HG02970 (cell line): ENCODE measurements at regions not wholly inside any gene's neighbourhood (a gene's known extent, or its start where the extent isn't known, plus 50 kb on each side); places are given as distances from the start of the nearest gene placed in this dataset.

ENCODE experiments used
- ATAC-seq: cut with Tn5 transposase; IDR thresholded peaks from one replicate; pipeline ENCODE4 v1.9.1; 2021; ENCODE audit warnings: mild to moderate bottlenecking, moderate library complexity, moderate number of reproducible peaks; ENCODE audit not compliant: unreplicated experiment, low FRiP score

GRCh38 chr11:15575409-15575808 lies 460.7 kb downstream of the INSC start:
- ATAC-seq: no peak

GRCh38 chr11:15576769-15577168 lies 462.0 kb downstream of the INSC start:
- ATAC-seq: no peak

GRCh38 chr11:15577519-15577918 lies 462.8 kb downstream of the INSC start:
- no peak for ATAC-seq

GRCh38 chr11:15579287-15580001 lies 464.7 kb downstream of the INSC start:
- no peak for ATAC-seq

- ATAC-seq: no peak
Observed at GRCh38 chr11:15580056-15580774, 465.5 kb downstream of the INSC start.

DNA sequence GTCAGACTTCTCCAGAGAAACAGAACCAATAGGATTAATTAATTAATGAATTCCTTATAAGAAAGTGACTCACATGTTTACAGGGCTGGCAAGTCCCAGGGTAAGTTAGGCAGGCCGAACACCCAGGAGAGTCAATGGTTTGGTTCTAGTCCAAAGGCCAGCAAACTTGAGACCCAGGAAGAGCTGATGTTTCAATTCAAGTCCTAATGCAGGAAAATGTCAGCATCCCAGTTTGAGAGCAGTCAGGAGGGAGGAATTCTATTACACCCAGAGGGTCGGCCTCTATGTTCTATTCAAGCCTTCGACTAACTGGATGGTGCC lies 466.0 kb downstream of the INSC start:
- no peak for ATAC-seq

GRCh38 chr11:15584158-15584557 lies 469.4 kb downstream of the INSC start:
- ATAC-seq: no peak

GRCh38 chr11:15585602-15586331 lies 471.0 kb downstream of the INSC start:
- no peak for ATAC-seq

- no peak for ATAC-seq
Observed at GRCh38 chr11:15586741-15587473, 472.2 kb downstream of the INSC start.

GRCh38 chr11:15589070-15589626 lies 474.4 kb downstream of the INSC start:
- no peak for ATAC-seq

- no peak for ATAC-seq
Observed at GRCh38 chr11:15590132-15590531, 475.4 kb downstream of the INSC start.

- ATAC-seq: no peak
Observed at GRCh38 chr11:15591112-15591537, 476.4 kb downstream of the INSC start.

- ATAC-seq: no peak
Observed at GRCh38 chr11:15594607-15595006, 479.9 kb downstream of the INSC start.

- no peak for ATAC-seq
Observed at GRCh38 chr11:15599376-15599775, 484.7 kb downstream of the INSC start.

DNA sequence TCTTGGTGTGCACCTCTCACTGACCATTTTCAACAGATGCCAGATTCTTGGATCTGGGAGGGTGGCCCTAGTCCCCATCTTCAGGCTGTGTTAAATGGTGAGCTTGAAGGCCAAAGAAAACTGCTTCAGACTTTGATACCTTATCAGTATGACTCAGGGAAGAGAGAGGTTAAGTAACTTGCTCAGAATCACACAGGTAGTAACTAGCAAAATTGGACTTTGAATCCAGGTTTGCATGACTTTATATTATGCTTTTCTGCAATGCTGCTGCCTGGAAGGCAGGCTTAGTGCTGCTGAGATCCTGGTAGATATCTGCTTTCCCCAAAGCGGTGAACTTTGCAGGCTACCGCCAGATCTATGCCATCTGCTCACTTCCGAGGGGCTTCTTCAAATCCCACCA lies 487.3 kb downstream of the INSC start:
- ATAC-seq: no peak

GRCh38 chr11:15602785-15603567 lies 488.3 kb downstream of the INSC start:
- ATAC-seq: no peak

- ATAC-seq: no peak
Observed at GRCh38 chr11:15605094-15605493, 490.4 kb downstream of the INSC start.

- ATAC-seq: no peak
Observed at GRCh38 chr11:15607361-15608036, 492.8 kb downstream of the INSC start.

GRCh38 chr11:15609445-15609844 lies 494.7 kb downstream of the INSC start:
- no peak for ATAC-seq
